ENCODE measurements at regions not wholly inside any gene's neighbourhood (a gene's known extent, or its start where the extent isn't known, plus 50 kb on each side); places are given as distances from the start of the nearest gene placed in this dataset.

DNA sequence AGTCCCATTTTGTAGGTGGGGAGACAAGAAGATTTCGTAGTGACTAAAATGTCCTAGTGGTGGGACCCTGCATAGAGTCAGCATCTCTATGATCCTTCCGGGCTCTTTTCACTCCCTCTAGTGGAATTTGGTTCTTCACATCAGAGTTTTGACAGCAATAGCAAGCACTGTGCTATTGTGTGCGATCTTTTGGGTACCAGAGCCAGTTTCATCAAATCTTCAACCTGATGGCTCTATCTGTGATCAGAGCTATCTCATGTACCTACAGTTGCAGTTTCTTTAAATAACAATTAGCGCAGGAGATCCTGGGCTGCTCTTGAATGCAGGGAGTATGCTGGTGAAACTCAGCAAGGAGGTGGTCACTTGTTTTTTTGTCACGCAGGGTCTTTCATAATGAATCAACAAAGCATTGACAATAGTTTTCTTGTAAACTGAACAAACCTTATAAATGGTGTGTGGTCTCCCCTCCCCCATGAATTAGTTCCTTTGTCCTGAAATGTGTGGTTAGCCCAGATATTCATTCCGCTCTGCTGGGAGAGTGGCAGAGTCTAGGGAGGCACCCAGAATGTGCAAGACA, 257.2 kb upstream of the SOX2 start:
- DNase-seq (ENCODE audit: low read depth in 2 of 3, low spot score in 1 of 3) = no peak

DNA sequence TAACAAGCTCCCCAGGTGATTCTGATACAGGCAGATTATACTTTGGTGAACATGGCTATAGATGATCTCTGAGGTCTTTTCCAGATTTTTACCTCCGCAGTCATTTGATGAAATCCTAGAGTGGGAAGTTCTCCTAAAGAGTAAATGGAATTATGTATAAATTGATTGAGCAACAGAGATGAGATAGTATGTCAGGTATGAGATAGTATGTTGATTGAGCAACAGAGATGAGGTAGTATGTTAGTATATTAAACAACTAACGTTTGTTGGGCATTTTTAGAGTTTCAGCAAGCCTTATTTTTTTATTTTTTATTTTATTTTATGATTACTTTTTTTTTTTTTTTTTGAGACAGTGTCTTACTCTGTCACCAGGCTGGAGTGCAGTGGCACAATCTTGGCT, 265.0 kb upstream of the SOX2 start:
- DNase-seq (ENCODE audit: low read depth in 2 of 3, low spot score in 1 of 3) = no peak

DNA sequence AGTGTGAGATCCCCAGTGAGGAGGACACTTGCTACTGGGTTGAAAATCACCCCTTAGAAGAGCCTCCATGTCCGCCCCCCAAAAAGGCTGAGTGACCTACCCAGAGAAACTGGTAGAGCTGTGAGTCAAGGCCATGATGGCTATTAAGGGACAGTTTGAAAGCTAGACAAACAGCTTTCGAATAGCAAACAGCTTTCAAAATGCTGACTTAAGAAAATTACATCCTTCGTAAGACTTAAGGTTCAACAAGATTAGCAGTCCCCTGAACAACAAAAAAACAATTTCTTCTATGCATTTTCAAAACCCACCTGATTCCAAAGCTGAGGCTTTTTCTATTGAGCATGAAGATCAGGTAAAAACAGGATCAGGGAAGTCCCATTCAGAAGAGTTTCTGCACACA, 269.7 kb upstream of the SOX2 start:
- no peak for DNase-seq (ENCODE audit: low read depth in 2 of 3, low spot score in 1 of 3)

DNA sequence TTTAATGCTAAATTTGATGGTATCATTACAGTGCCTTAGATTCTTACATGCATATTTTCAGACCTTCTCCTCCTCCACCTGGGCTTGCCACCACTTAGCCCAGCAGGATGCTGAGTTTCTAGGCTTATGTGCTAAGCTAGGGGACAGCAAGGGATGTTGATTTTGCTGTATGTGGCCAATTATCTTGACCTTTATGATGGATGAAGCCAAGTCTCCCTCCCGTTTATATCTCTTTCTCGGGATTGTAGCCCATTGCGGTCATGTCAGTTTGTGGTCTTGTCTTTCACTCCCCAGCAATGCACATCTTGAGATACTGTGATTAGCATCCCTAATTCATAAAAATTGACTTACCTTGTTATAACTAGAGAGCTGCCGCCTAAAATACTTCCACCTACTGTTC, 278.7 kb upstream of the SOX2 start:
- no peak for DNase-seq (ENCODE audit: low read depth in 2 of 3, low spot score in 1 of 3)

DNA sequence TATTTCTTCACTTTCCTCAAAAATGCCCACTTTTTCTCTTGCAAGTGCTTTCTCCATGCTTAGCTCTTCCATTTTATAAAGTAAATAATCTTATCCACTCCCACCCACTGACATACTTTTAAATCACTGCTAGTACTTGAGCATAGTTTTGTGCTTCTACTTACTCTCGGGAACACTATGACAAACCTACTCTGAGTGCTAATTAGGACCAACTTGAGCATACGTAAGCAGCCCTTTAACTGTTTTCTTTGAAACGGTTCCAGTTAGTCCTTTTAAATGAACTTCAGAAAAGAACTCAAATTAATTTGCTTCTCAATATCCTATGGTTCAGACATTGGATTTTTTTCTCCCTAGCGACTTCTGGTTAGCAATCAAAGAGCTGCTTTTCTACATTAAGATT, 280.0 kb upstream of the SOX2 start:
- DNase-seq (ENCODE audit: low read depth in 2 of 3, low spot score in 1 of 3) = no peak

DNA sequence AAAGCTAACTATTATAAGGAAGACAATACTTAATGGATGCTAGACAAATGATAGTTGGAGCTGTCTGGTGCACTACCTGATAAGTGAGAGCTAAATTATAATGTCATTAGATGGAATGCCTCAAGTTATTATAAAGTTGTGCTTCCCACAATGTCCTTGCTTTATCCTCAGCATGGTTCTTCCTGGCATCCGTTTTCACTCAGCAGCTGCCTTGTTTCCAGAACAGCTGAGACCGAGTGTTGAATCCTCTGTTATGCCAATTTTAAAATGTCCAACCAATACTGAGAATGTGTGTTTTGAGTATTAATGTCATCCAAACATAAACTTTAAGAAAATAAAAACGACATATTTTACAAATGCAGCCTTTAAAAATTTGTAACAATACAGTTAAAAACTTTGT, 286.7 kb upstream of the SOX2 start:
- no peak for DNase-seq (ENCODE audit: low read depth in 2 of 3, low spot score in 1 of 3)

DNA sequence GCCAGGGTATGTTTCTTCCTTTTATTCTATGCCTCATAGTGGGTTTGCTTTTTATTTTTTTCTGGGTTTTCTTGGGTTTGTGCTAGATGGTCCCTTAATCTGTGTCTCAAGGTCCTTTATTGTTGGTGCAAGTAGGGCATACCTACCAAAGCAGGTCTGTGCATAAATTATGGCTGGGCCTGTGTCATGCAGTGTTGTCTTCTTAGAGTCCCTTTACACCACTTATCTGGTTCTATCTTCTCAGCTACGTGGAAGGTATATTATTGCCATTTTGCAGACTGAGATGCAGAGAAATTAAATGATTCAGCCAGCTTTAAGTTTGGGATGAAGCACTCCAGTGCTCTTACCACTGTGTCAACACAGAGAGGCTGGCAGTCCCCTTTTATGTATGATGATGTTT, 293.5 kb upstream of the SOX2 start:
- no peak for DNase-seq (ENCODE audit: low read depth in 2 of 3, low spot score in 1 of 3)

DNA sequence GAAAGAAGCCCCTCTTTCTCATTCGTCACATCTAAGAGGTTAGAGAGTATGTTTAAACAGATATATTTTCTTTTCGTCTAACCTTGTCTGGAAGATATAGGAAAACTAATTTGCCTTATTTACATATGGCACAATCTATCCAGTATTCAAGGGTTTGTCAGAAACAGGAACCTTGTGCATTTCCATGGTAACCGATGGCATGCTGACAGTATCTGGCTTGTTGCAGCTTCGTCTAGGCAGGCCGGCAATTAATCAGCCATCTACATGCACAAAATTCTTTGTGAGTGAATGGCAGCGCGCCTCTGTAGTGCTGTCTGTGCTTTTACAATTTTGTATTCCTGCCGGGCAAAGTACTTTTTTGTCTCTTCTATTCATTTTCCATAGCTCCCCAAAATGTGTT, 294.0 kb upstream of the SOX2 start:
- no peak for DNase-seq (ENCODE audit: low read depth in 2 of 3, low spot score in 1 of 3)

DNA sequence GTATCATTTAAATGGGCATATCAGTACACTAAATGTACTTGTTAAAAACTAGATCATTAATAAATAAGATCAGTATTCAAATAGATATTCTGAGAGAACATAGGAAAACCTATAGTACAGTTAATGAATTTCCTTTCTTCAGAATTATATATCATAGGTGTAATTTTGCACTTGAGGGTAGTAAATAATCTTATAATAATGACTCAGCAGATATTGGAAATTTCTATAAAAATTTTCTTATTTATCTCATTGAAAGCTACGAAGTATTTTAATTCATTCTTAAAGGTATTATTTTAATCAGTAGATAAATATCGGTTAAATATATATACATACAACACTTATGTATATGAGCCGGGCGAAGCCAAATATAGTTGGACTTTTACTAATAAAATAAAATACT, 300.9 kb upstream of the SOX2 start:
- no peak for DNase-seq (ENCODE audit: low read depth in 2 of 3, low spot score in 1 of 3)

DNA sequence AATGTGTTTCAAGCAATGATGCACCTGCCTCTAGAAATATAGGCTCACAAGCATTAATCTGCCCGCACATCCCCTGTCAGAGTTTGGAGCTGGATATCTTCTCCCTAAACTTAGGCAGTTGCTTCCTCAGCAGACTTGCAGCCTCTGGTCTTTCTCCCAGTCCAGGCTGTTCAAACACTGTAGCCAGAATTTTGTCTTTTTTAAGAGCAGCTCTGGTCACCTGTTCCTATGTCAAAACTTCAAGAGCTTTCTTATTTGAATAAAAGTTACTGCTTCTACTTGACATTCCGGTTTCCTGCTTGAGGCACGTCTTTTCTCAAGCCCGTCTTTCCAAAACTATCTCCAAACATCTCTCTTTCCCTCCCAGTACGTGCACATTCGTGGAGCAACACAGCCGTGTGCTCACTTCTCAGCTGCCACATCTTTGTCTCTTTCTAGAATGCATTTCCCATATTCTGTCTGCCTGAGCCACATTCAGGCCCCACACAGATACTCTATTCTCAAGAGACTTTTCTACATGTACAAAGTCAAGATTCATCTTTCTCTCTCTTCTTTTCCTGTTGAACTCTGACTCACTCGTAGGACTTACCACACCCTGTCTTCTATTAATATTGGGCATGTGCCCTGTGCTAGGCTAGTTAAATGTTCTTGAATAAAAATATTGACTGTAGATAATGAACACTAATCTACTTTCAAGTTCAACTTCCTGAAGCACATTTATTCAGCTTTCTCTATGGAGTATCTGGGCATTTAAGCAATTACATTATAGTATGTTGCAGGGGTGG, 307.7 kb upstream of the SOX2 start:
- no peak for DNase-seq (ENCODE audit: low read depth in 2 of 3, low spot score in 1 of 3)

DNA sequence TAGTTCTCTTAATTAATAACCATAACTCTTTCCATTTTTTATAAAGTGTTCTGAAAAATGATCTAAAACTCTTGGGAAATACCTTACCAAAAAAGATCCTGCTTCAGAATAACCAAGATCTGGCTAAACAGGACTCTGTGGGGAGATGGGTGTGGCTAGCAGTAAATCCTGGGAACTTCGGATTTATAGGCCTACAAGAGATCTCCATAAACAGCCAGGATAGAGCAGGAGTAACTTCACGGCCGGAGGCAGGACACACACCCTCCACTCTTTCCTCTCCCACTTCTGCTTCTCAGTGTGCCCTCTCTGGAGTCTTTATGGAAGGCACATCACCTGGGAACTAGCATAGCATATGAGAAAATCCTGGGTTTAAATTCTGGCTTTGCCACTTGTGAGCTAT, 309.4 kb upstream of the SOX2 start:
- DNase-seq (ENCODE audit: low read depth in 2 of 3, low spot score in 1 of 3) = no peak

DNA sequence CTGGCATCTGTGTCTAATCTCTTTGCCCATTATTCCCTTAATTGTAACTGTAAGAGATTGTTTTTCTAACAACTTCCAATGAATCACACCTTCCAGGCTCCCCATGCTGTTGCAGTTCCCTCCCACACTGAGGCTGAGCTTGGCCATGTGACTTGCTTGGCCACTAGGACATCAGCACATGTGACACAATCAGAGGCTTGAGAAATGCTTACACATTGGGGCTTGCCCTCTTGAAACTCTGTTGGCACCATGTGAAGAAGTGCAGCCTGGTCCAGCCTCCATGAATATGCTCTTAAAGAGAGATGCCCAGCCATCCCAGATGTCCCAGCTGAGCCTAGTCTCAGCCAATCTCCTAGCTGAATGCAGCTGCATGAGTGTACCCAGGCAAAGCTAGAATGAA, 326.8 kb upstream of the SOX2 start:
- DNase-seq (ENCODE audit: low read depth in 2 of 3, low spot score in 1 of 3) = no peak

DNA sequence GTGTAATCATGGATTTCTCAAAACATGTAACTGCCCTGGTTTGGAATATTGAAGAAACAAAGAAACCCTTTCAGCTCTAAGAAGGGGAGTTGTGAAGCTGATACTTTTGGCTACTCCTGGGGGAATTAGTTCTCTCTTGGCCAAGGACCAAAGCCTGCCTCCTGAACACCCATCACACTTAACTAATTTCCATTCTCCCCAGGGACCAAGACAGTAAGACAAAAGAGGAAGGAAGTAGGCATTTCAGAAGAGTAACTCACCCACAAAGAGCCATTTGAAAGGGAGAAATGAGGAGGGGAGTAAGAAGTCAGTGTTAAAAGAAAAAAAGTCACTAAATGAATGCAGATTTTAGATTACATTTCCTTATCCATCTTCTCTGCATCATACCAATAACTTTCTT, 328.0 kb upstream of the SOX2 start:
- no peak for DNase-seq (ENCODE audit: low read depth in 2 of 3, low spot score in 1 of 3)

DNA sequence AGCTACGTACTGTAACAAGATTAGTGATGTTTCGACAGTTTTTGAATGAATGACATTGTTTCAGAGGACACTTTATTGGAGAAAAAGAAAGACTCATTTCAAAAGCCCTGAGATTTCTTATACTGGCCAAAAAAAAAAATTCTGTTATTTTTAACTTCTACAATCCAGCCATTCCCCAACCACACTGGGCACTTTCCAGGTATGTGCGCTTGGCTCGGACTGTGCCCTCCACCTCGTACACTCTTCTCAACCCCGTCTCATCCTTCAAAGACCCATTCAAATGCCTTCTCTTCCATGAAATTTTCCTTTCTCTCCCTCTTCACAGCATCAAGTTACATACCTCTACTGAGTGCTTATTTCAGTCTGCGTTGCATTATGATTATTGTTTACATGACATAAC, 328.5 kb upstream of the SOX2 start:
- DNase-seq (ENCODE audit: low read depth in 2 of 3, low spot score in 1 of 3) = no peak

DNA sequence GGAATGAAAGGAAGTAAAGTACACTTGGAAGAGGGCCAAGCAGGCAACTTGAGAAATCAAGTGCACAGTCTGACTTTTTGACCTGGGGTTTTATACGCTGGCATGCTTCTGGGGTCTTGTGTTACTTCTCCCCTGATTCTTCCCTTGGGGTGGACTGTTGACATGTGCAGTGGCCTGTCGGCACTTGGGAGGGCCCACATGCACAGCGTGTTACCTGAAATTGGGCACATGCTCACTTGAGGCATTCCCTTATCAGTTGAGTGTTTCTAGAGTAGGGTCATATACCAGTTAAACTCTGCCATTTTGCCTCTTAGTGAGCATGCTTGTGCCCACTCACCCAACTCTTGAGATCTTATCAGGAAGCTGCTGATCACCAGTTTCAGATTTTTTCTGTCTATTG, 329.1 kb upstream of the SOX2 start:
- no peak for DNase-seq (ENCODE audit: low read depth in 2 of 3, low spot score in 1 of 3)

DNA sequence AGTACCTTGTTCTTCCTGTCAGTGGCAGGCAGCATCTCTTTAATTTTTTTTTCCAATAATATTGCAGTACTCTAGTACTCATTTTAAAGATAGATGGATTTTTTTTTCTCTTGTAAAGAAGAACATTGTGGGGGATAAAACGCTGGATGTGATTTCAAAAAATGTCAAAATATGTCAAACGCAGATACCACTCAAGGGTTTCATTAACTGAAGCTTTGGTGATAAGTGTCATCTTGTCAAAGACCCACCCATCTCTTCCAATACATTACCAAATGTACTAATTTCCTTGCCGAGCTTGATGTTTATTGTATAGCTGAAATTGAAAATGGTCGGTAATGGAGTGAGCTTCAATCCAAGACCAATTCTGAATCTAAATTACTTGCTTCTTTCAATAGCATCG, 332.4 kb upstream of the SOX2 start:
- no peak for DNase-seq (ENCODE audit: low read depth in 2 of 3, low spot score in 1 of 3)

DNA sequence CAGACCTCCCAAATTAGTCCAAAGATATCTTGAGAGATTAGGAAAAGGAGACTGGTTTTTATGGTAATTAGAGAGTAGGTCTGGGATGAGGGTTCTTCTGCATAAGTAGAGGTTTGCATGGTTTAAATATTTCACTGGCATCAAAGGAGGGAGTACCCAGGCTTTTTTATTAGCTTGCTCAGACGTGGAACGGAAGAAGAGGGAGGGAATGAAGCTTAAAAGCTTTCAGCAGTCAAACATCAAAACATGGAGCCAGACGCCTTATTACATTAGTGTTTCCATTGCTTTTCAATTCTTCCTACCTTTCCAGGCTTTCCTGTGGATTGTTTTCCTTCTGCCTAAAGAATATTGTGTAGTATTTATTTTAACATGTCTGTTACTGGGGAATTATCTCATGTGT, 342.1 kb upstream of the SOX2 start:
- no peak for DNase-seq (ENCODE audit: low read depth in 2 of 3, low spot score in 1 of 3)

DNA sequence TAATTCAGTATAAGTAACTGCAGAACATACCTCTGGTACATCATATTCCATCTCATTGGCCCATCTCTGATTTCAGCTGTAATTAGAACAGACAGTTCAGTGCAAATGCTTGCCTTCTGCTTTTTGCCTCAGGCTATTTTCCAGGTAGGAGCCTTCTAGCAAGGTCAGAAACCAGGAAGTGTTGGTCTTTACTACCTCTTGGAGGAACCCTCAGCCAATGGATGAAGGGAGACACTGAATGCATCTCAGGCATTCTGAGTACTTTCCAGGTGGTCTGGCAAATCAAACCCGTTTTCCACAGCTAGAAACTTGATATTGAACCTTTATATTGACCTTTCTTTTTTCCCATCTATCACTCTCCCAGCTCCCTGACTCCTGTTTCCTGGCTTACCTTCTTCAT, 348.5 kb upstream of the SOX2 start:
- no peak for DNase-seq (ENCODE audit: low read depth in 2 of 3, low spot score in 1 of 3)

DNA sequence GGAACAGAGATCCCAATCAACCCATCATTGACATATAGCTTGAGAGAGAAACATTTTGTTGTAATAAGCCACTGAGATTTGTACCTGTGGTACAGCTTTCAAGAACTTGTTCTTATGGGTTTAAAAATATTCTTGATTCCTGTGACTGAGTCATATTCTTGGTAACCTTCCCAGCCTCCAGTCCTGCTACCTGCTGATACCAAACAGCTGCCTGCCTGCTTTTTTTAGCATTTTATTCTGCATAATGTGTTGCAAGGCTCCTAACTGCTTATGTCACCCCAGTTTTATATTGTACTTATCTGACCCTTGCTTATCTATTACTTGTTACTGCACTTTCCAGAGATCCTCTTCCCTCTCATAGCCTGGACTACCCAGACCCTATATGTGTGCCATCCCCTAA, 349.3 kb upstream of the SOX2 start:
- DNase-seq (ENCODE audit: low read depth in 2 of 3, low spot score in 1 of 3) = no peak

DNA sequence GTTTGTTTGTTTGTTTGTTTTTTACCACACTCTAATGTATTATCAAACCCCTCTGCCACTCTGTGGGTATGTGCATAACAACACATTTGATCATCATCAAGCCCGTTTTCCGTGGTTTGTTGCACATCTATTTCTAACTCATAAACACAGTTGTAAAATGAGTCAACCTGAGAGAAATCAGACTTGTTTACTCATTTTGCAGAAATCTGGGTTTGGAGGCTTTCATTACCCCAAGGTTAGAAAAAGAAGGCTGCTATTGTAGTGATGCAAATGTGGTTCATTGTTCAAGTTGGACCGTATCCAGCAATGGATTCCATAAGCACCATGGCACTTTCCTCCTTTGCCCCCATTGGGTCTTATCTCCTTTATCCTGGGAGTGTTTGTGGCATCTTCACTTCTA, 353.2 kb upstream of the SOX2 start:
- DNase-seq (ENCODE audit: low read depth in 2 of 3, low spot score in 1 of 3) = no peak

DNA sequence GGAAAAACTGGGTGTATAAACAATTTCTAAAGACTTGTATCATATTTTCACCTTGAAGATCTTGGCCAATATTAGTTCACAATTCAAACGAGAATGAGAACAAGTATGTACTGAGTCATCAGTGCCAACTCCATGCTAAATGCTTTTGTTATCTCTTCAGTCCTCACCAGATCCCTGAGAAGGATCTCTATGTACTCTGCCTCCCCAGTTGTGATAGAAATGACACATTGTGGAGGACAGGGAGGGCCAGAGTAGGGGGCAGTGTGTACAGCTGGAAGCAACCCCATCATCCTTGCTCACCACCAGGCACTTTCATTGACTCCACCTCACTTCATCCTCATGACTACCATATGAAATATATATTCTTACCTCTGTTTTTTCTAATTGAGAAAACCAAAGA, 353.7 kb upstream of the SOX2 start:
- DNase-seq (ENCODE audit: low read depth in 2 of 3, low spot score in 1 of 3) = no peak

DNA sequence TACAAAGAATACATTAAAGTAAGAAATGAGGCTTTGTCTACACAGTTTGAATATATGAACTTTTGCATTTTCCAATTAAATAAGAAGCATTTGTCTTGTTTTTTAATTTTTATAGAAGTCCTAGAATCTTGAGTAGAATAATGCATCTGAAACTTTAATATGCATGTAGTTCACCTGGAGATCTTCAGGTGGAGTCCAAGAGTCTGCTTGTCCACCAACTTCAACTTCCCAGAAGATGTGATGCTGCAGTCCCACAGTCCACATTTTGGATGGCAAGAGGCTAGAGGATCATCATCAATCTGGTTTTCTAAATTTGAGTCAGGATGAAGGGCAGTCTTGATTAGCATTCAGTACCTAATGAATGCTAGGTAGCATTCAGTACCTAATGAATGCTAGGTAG, 357.6 kb upstream of the SOX2 start:
- no peak for DNase-seq (ENCODE audit: low read depth in 2 of 3, low spot score in 1 of 3)

DNA sequence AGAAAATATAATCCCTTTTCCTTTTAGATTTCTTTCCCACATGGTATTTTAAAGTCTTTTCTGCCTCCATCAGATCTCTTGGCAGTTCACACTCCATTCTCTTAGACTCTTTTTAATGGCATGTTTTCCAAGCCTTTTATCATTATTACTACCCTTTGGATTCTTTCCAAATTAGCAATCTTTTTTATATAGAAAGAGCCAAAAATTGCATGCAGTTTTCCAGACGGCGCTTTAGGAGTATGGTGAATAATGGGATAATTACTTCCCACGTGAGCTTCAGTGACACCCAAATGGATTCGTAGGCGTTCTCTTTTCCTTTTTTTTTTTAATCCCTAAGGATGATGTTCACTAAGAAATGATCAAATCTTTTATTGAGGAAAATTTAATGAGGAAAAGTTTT, 354.8 kb upstream of the DNAJC19 start:
- DNase-seq (ENCODE audit: low read depth in 2 of 3, low spot score in 1 of 3) = no peak
